ENCODE measurements at regions not wholly inside any gene's neighbourhood (a gene's known extent, or its start where the extent isn't known, plus 50 kb on each side); places are given as distances from the start of the nearest gene placed in this dataset.

- Histone ChIP-seq H3K27me3 (replicated peaks; ENCODE audit: control insufficient read depth, insufficient read depth, low read length) (no peaks in the 10 kb centered on the region; the same call in 1 of the 2 replicates), H3K4me3 (replicated peaks; ENCODE audit: low read depth, low read length) (no peak overlapping the region), H3K36me3 (ENCODE audit: control insufficient read depth, insufficient read depth, low read length) (no peaks in the 10 kb centered on the region)
- TF ChIP-seq CTCF (IDR thresholded peaks at IDR 0.05; ENCODE audit: insufficient read depth, low read length, poor library complexity, severe bottlenecking), result no peak
- DNase-seq (ENCODE audit: extremely low read depth, insufficient read length), result no peak
Observed at GRCh38 chr6:44543664-44544063, 156.2 kb downstream of the CDC5L start.

GRCh38 chr6:44545224-44545623 lies 157.7 kb downstream of the CDC5L start:
- no peaks in the 10 kb centered on the region for H3K36me3 ChIP-seq (ENCODE audit: control insufficient read depth, insufficient read depth, low read length)
- no peaks in the 10 kb centered on the region; the same call in 1 of the 2 replicates for H3K27me3 ChIP-seq (replicated peaks; ENCODE audit: control insufficient read depth, insufficient read depth, low read length)
- DNase-seq (ENCODE audit: extremely low read depth, insufficient read length), result no peak
- TF ChIP-seq CTCF (IDR thresholded peaks at IDR 0.05; ENCODE audit: insufficient read depth, low read length, poor library complexity, severe bottlenecking), result no peak
- H3K4me3 ChIP-seq (replicated peaks; ENCODE audit: low read depth, low read length), result no peak overlapping the region

- DNase-seq (ENCODE audit: extremely low read depth, insufficient read length), result no peak
- Histone ChIP-seq H3K4me3 (replicated peaks; ENCODE audit: low read depth, low read length) (no peak overlapping the region), H3K27me3 (replicated peaks; ENCODE audit: control insufficient read depth, insufficient read depth, low read length) (0 out of 2 replicates have a peak, but pooled peaks cover under 1% of the 10 kb centered on the region), H3K36me3 (ENCODE audit: control insufficient read depth, insufficient read depth, low read length) (no peaks in the 10 kb centered on the region)
- TF ChIP-seq CTCF (IDR thresholded peaks at IDR 0.05; ENCODE audit: insufficient read depth, low read length, poor library complexity, severe bottlenecking), result no peak
Observed at GRCh38 chr6:44548319-44548718, 160.8 kb downstream of the CDC5L start.

GRCh38 chr6:44549516-44549915 lies 162.0 kb downstream of the CDC5L start:
- Histone ChIP-seq H3K27me3 (replicated peaks; ENCODE audit: control insufficient read depth, insufficient read depth, low read length) (0 out of 2 replicates have a peak, but pooled peaks cover 1% of the 10 kb centered on the region), H3K36me3 (ENCODE audit: control insufficient read depth, insufficient read depth, low read length) (no peaks in the 10 kb centered on the region), H3K4me3 (replicated peaks; ENCODE audit: low read depth, low read length) (no peak overlapping the region)
- DNase-seq (ENCODE audit: extremely low read depth, insufficient read length), result no peak
- TF ChIP-seq CTCF (IDR thresholded peaks at IDR 0.05; ENCODE audit: insufficient read depth, low read length, poor library complexity, severe bottlenecking), result no peak

- TF ChIP-seq CTCF (IDR thresholded peaks at IDR 0.05; ENCODE audit: insufficient read depth, low read length, poor library complexity, severe bottlenecking), result no peak
- peaks cover 1% of the 10 kb centered on the region; the same call in 1 of the 2 replicates for H3K27me3 ChIP-seq (replicated peaks; ENCODE audit: control insufficient read depth, insufficient read depth, low read length)
- no peak overlapping the region for H3K4me3 ChIP-seq (replicated peaks; ENCODE audit: low read depth, low read length)
- H3K36me3 ChIP-seq (ENCODE audit: control insufficient read depth, insufficient read depth, low read length), result no peaks in the 10 kb centered on the region
- DNase-seq (ENCODE audit: extremely low read depth, insufficient read length), result no peak
Observed at GRCh38 chr6:44554194-44554593, 166.7 kb downstream of the CDC5L start.

- no peak for DNase-seq (ENCODE audit: extremely low read depth, insufficient read length)
- H3K36me3 ChIP-seq (ENCODE audit: control insufficient read depth, insufficient read depth, low read length), result no peaks in the 10 kb centered on the region
Observed at GRCh38 chr6:44554861-44555260, 167.4 kb downstream of the CDC5L start.

More at GRCh38 chr6:44554861-44555260, 167.4 kb downstream of the CDC5L start:
- no peak for TF ChIP-seq CTCF (IDR thresholded peaks at IDR 0.05; ENCODE audit: insufficient read depth, low read length, poor library complexity, severe bottlenecking)
- Histone ChIP-seq H3K27me3 (replicated peaks; ENCODE audit: control insufficient read depth, insufficient read depth, low read length) (peaks cover 3% of the 10 kb centered on the region), H3K4me3 (replicated peaks; ENCODE audit: low read depth, low read length) (no peak overlapping the region)
